ENCODE measurements at regions not wholly inside any gene's neighbourhood (a gene's known extent, or its start where the extent isn't known, plus 50 kb on each side); places are given as distances from the start of the nearest gene placed in this dataset.

GRCh38 chr4:32342054-32342453 lies 1621.9 kb downstream of the PCDH7 start:
- DNase-seq, result no peak

- no peak for DNase-seq
Observed at GRCh38 chr4:32349026-32349425, 1628.9 kb downstream of the PCDH7 start.

- DNase-seq, result no peak
Observed at GRCh38 chr4:32374206-32374605, 1654.0 kb downstream of the PCDH7 start.

GRCh38 chr4:32393806-32394205 lies 1673.6 kb downstream of the PCDH7 start:
- DNase-seq, result no peak

GRCh38 chr4:32394255-32394654 lies 1674.1 kb downstream of the PCDH7 start:
- no peak for DNase-seq

- DNase-seq, result no peak
Observed at GRCh38 chr4:32396507-32397070, 1676.4 kb downstream of the PCDH7 start.

- no peak for DNase-seq
Observed at GRCh38 chr4:32400870-32401269, 1680.7 kb downstream of the PCDH7 start.

- DNase-seq, result no peak
Observed at GRCh38 chr4:32417113-32417704, 1697.0 kb downstream of the PCDH7 start.

- no peak for DNase-seq
Observed at GRCh38 chr4:32423267-32423666, 1703.1 kb downstream of the PCDH7 start.

- no peak for DNase-seq
Observed at GRCh38 chr4:32425243-32425642, 1705.1 kb downstream of the PCDH7 start.

GRCh38 chr4:32427566-32427965 lies 1707.4 kb downstream of the PCDH7 start:
- no peak for DNase-seq

GRCh38 chr4:32429151-32429550 lies 1709.0 kb downstream of the PCDH7 start:
- DNase-seq, result no peak

GRCh38 chr4:32435308-32435707 lies 1715.1 kb downstream of the PCDH7 start:
- DNase-seq, result no peak

GRCh38 chr4:32436816-32437215 lies 1716.6 kb downstream of the PCDH7 start:
- no peak for DNase-seq

GRCh38 chr4:32440391-32440790 lies 1720.2 kb downstream of the PCDH7 start:
- no peak for DNase-seq

- no peak for DNase-seq
Observed at GRCh38 chr4:32454482-32454881, 1734.3 kb downstream of the PCDH7 start.

- no peak for DNase-seq
Observed at GRCh38 chr4:32455231-32455630, 1735.1 kb downstream of the PCDH7 start.

GRCh38 chr4:32460972-32461371 lies 1740.8 kb downstream of the PCDH7 start:
- no peak for DNase-seq

- no peak for DNase-seq
Observed at GRCh38 chr4:32462944-32463343, 1742.8 kb downstream of the PCDH7 start.

- DNase-seq, result no peak
Observed at GRCh38 chr4:32470087-32470585, 1750.0 kb downstream of the PCDH7 start.

- no peak for DNase-seq
Observed at GRCh38 chr4:32472918-32473317, 1752.7 kb downstream of the PCDH7 start.

- no peak for DNase-seq
Observed at GRCh38 chr4:32475710-32476109, 1755.5 kb downstream of the PCDH7 start.

GRCh38 chr4:32477518-32477917 lies 1757.3 kb downstream of the PCDH7 start:
- no peak for DNase-seq

- DNase-seq, result no peak
Observed at GRCh38 chr4:32485956-32486355, 1765.8 kb downstream of the PCDH7 start.

GRCh38 chr4:32488690-32489089 lies 1768.5 kb downstream of the PCDH7 start:
- no peak for DNase-seq

Measured in NCI-H2029 treated with DMSO at 0.1 percent for 48 hours (cell line).